Epithelial cell of proximal tubule (primary cell): ENCODE measurements at regions not wholly inside any gene's neighbourhood (a gene's known extent, or its start where the extent isn't known, plus 50 kb on each side); places are given as distances from the start of the nearest gene placed in this dataset.
A peak's percentile ranks its signal among the peaks of the same experiment; 100 is the strongest.
"Not testable (repeated sequence)": the region's sequence is repeated elsewhere in the genome, so short reads cannot be mapped to it uniquely, and the experiment has no call there.

Source experiments
- DNase-seq: peaks from one replicate; pipeline ENCODE4 v3.0.0-alpha.2; 2011; ENCODE audit warnings: low read depth
- H3K4me3 ChIP-seq: 2 replicates; pipeline ENCODE4 v1.5.1; 2011; ENCODE audit warnings: low read depth, mild to moderate bottlenecking, low read length
- CTCF ChIP-seq: conservative IDR thresholded peaks from 2 replicates; pipeline ENCODE4 v1.5.1; 2012; ENCODE audit warnings: low read depth, mild to moderate bottlenecking, low read length

GRCh38 chrX:27336466-27337091, 126.6 kb downstream of the PPP4R3C start:
- DNase-seq: no peak
- H3K4me3 ChIP-seq: no peak overlapping the region
- TF ChIP-seq CTCF: peak; percentile 75

- TF ChIP-seq CTCF: no peak
- no peak for DNase-seq
- no peak overlapping the region for H3K4me3 ChIP-seq
Observed at GRCh38 chrX:27321632-27322031, 141.5 kb downstream of the PPP4R3C start.

- H3K4me3 ChIP-seq: no peak overlapping the region
- TF ChIP-seq CTCF: no peak
- DNase-seq: no peak
Observed at GRCh38 chrX:27309406-27309805, 153.7 kb downstream of the PPP4R3C start.

GRCh38 chrX:27307546-27307945, 155.6 kb downstream of the PPP4R3C start:
- H3K4me3 ChIP-seq: no peak overlapping the region
- no peak for DNase-seq
- no peak for TF ChIP-seq CTCF

GRCh38 chrX:27292552-27292951, 170.6 kb downstream of the PPP4R3C start:
- DNase-seq, H3K4me3 ChIP-seq: not testable (repeated sequence)

GRCh38 chrX:27276751-27277150, 186.4 kb downstream of the PPP4R3C start:
- DNase-seq: no peak
- no peak overlapping the region for H3K4me3 ChIP-seq
- TF ChIP-seq CTCF: no peak

- no peak for TF ChIP-seq CTCF
- H3K4me3 ChIP-seq: no peak overlapping the region
- no peak for DNase-seq
Observed at GRCh38 chrX:27254656-27255055, 208.5 kb downstream of the PPP4R3C start.
